GM23248 (cell line): ENCODE measurements at regions not wholly inside any gene's neighbourhood (a gene's known extent, or its start where the extent isn't known, plus 50 kb on each side); places are given as distances from the start of the nearest gene placed in this dataset.

ENCODE experiments used
- DNase-seq: peaks from one replicate; pipeline ENCODE4 v3.0.0-alpha.2; 2015
- H2AFZ ChIP-seq: fragments of 200-600 bp; sonication (generic); 2 replicates; pipeline ENCODE4 v1.6.1; 2016; ENCODE audit warnings: antibody characterized with exemption
- H3F3A ChIP-seq: fragments of 200-600 bp; sonication (generic); 2 replicates; pipeline ENCODE4 v1.6.1; 2016; ENCODE audit warnings: mild to moderate bottlenecking, antibody characterized with exemption, mixed run types; ENCODE audit not compliant: insufficient read depth
- H3K27ac ChIP-seq: fragments of 200-600 bp; sonication (generic); 2 replicates; pipeline ENCODE4 v1.5.1; 2016; ENCODE audit warnings: mild to moderate bottlenecking
- H3K27me3 ChIP-seq: fragments of 200-600 bp; sonication (generic); replicated peaks from 2 replicates; pipeline ENCODE4 v1.6.1; 2016; ENCODE audit warnings: mild to moderate bottlenecking; ENCODE audit not compliant: insufficient read depth
- H3K36me3 ChIP-seq: fragments of 200-600 bp; sonication (generic); 2 replicates; pipeline ENCODE4 v1.6.1; 2016; ENCODE audit warnings: low read depth, mild to moderate bottlenecking
- H3K4me1 ChIP-seq: fragments of 200-600 bp; sonication (generic); 2 replicates; pipeline ENCODE4 v1.6.1; 2016; ENCODE audit warnings: mild to moderate bottlenecking; ENCODE audit not compliant: insufficient read depth
- H3K4me2 ChIP-seq: fragments of 200-600 bp; sonication (generic); one replicate; pipeline ENCODE4 v1.6.1; 2016; ENCODE audit warnings: mild to moderate bottlenecking; ENCODE audit not compliant: unreplicated experiment
- H3K4me3 ChIP-seq: fragments of 200-600 bp; sonication (generic); 2 replicates; pipeline ENCODE4 v1.5.1; 2016; ENCODE audit warnings: mild to moderate bottlenecking
- H3K79me2 ChIP-seq: fragments of 200-600 bp; sonication (generic); 2 replicates; pipeline ENCODE4 v1.6.1; 2016; ENCODE audit warnings: mild to moderate bottlenecking; ENCODE audit not compliant: insufficient read depth
- H3K9ac ChIP-seq: fragments of 200-600 bp; sonication (generic); 2 replicates; pipeline ENCODE4 v1.6.1; 2016; ENCODE audit warnings: mild to moderate bottlenecking
- H3K9me2 ChIP-seq: fragments of 200-600 bp; sonication (generic); 2 replicates; pipeline ENCODE4 v1.6.1; 2016; ENCODE audit warnings: mixed run types, mild to moderate bottlenecking, moderate library complexity; ENCODE audit not compliant: insufficient read depth
- H3K9me3 ChIP-seq: fragments of 200-600 bp; sonication (generic); one replicate; pipeline ENCODE4 v1.6.1; 2017; ENCODE audit warnings: low read depth
- H4K20me1 ChIP-seq: fragments of 200-600 bp; sonication (generic); 2 replicates; pipeline ENCODE4 v1.6.0; 2016; ENCODE audit not compliant: insufficient read depth
- EZH2 ChIP-seq: fragments of 200-600 bp; sonication (generic); IDR thresholded peaks from 2 replicates; pipeline ENCODE4 v1.6.1; 2018; ENCODE audit warnings: antibody characterized with exemption, mild to moderate bottlenecking; ENCODE audit not compliant: insufficient read depth, poor library complexity, severe bottlenecking
- EZH2phosphoT487 ChIP-seq: fragments of 200-600 bp; sonication (generic); IDR thresholded peaks from 2 replicates; pipeline ENCODE4 v1.6.1; 2018; ENCODE audit warnings: antibody characterized with exemption, moderate library complexity, mild to moderate bottlenecking, low read depth; ENCODE audit not compliant: insufficient read depth
- WGBS, 2 experiments: methylation state at CpG; one replicate each; pipeline ENCODE4 v1.1.6; 2015 to 2017; ENCODE audit warnings: low lambda C conversion rate in 2 of 2, low coverage in 1 of 2; ENCODE audit errors: missing lambda C conversion rate in 2 of 2; 5-methylcytosine and 5-hydroxymethylcytosine counted together
- in situ Hi-C: fragments of 300-500 bp; cut with MboI; formaldehyde crosslinking; loops from 2 replicates; pipeline ENCODE4 v1.15.0; 2020

- 97 to 98% methylated on average over 5 of the region's 5 CpGs for WGBS, 2 experiments
Observed at GRCh38 chr17:63379636-63380035, 66.5 kb downstream of the CYB561 start.

GRCh38 chr17:63381101-63381729, 64.9 kb downstream of the CYB561 start:
- H3K4me1 ChIP-seq = peaks cover 35% of the 10 kb centered on the region
- no peak overlapping the region for H3K4me3 ChIP-seq
- H3K79me2 ChIP-seq = peaks cover 56% of the 10 kb centered on the region
- H2AFZ ChIP-seq = no peak overlapping the region
- peak overlapping the region; percentile 3 for H3K4me2 ChIP-seq
- peak overlapping the region; percentile 9; the same call in 1 of the 2 replicates for H3K27ac ChIP-seq
- WGBS, 2 experiments = 67 to 73% methylated on average over 4 of the region's 4 CpGs
- peak; percentile 56 for DNase-seq
- in situ Hi-C loops = no loop called here
- no peak for TF ChIP-seq EZH2
- TF ChIP-seq EZH2phosphoT487 = no peak
- peaks cover 26% of the 10 kb centered on the region; the same call in 1 of the 2 replicates for H3K36me3 ChIP-seq
- H3F3A ChIP-seq = peaks cover 41% of the 10 kb centered on the region
- H4K20me1 ChIP-seq = no peaks in the 10 kb centered on the region
- no peaks in the 10 kb centered on the region for H3K9me3 ChIP-seq
- H3K27me3 ChIP-seq = no peaks in the 10 kb centered on the region
- no peaks in the 10 kb centered on the region for H3K9me2 ChIP-seq
- H3K9ac ChIP-seq = no peak overlapping the region

More at GRCh38 chr17:63379636-63380035, 66.5 kb downstream of the CYB561 start:
- H3K4me2 ChIP-seq = no peak overlapping the region
- H3K4me3 ChIP-seq = no peak overlapping the region
- no peak for DNase-seq
- no peaks in the 10 kb centered on the region for H4K20me1 ChIP-seq
- H3F3A ChIP-seq = peaks cover 41% of the 10 kb centered on the region
- H3K9ac ChIP-seq = no peak overlapping the region
- H3K4me1 ChIP-seq = peaks cover 35% of the 10 kb centered on the region
- H2AFZ ChIP-seq = no peak overlapping the region
- no peaks in the 10 kb centered on the region for H3K9me3 ChIP-seq
- H3K9me2 ChIP-seq = no peaks in the 10 kb centered on the region
- no peaks in the 10 kb centered on the region for H3K27me3 ChIP-seq
- H3K79me2 ChIP-seq = peaks cover 57% of the 10 kb centered on the region
- no peak overlapping the region for H3K27ac ChIP-seq
- peaks cover 26% of the 10 kb centered on the region; the same call in 1 of the 2 replicates for H3K36me3 ChIP-seq
- in situ Hi-C loops = no loop called here
- TF ChIP-seq EZH2 = no peak
- TF ChIP-seq EZH2phosphoT487 = no peak

GRCh38 chr17:63382136-63382535, 64.0 kb downstream of the CYB561 start:
- Histone ChIP-seq H3K27me3 (no peaks in the 10 kb centered on the region), H3K36me3 (peaks cover 23% of the 10 kb centered on the region; the same call in 1 of the 2 replicates), H3K79me2 (peaks cover 53% of the 10 kb centered on the region), H4K20me1 (no peaks in the 10 kb centered on the region), H2AFZ (no peak overlapping the region), H3K27ac (no peak overlapping the region; the same call in 1 of the 2 replicates), H3K9me3 (no peaks in the 10 kb centered on the region), H3K9me2 (no peaks in the 10 kb centered on the region), H3K9ac (no peak overlapping the region), H3K4me1 (peaks cover 35% of the 10 kb centered on the region), H3F3A (peaks cover 41% of the 10 kb centered on the region), H3K4me2 (peak overlapping the region; percentile 35), H3K4me3 (no peak overlapping the region)
- peak; percentile 38 for DNase-seq
- in situ Hi-C loops = no loop called here
- 95 to 100% methylated on average over 2 of the region's 2 CpGs for WGBS, 2 experiments
- no peak for TF ChIP-seq EZH2
- TF ChIP-seq EZH2phosphoT487 = no peak
